NOMO-1 treated with DMSO at 0.1 percent for 48 hours (cell line): ENCODE measurements at regions not wholly inside any gene's neighbourhood (a gene's known extent, or its start where the extent isn't known, plus 50 kb on each side); places are given as distances from the start of the nearest gene placed in this dataset.
A peak's percentile ranks its signal among the peaks of the same experiment; 100 is the strongest.
"Not testable (repeated sequence)": the region's sequence is repeated elsewhere in the genome, so short reads cannot be mapped to it uniquely, and the experiment has no call there.

Experiments used
- DNase-seq: peaks from one replicate; lab custom pipeline; 2025; ENCODE audit not compliant: unreplicated experiment; lab: John Stamatoyannopoulos, UW

DNA sequence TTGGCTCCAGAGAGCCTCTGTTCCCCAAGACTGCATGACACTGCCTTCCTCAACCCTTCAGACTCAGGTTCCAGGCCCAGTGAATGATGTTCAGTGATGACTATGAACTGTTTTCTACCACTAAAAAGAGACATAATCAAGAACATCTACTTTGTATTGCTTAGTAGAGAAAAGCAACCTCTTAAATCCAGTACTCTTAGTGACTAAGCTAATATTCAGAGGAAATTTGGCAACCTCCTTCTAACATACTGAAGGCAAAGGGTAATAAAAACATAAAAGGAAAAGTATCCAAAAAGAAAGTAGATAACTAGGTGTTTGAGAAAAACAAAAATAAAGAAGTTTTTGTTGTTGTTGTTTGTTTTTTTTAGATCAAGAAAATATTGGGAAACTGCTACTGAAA lies 153.3 kb upstream of the RUNX1 start:
- peak; percentile 22 for DNase-seq

DNA sequence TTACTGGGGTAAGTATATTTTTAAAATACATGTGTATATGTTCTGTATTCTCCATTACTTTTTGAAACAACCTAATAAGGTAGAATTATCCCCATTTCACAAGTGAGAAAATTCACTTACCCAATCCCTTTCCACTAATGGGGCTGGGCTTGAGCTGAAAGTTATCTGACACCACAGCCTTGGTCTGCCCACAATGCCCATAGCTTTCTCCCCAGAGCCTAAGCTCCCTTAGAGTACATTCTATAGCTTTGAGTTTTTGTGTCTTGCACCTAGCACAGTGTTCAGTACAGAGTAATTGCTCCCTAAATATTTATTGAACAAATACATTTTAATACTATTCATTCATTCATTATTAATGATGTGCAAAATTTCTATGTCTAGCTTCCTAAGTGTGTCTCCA lies 152.7 kb upstream of the RUNX1 start:
- DNase-seq = no peak

DNA sequence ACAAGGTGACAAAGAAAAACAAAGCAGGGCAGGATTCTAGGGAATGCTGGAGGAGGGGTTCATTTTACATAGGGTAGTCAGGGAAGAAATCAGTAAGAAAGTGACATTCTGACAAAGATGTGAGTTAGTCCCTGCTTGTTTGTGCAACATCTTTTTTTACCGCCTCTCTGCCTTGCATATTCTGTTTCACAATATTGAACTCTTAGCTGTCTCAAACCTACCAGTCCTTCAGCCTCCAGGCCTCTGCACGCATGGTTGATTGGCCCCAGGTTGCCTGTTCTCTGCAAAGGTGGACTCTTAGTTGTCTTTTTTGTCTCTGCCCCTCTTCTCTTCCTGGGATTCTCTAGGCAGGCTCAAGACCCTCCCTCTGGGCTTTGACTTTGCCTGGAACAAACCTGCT lies 152.2 kb upstream of the RUNX1 start:
- peak; percentile 48 for DNase-seq

DNA sequence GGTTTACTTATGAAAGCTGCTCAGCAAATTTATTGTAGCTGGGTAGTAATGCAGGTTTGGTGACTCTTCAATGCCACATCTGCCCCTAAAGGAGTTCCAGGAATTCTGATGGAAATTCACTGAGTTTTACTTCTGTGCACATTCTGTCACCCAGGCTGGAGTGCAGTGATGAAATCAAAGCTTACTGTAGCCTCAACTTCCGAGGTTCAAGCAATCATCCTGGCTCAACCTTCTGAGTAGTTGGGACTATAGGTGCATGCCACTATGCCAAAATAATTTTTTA lies 150.6 kb upstream of the RUNX1 start:
- DNase-seq = no peak

DNA sequence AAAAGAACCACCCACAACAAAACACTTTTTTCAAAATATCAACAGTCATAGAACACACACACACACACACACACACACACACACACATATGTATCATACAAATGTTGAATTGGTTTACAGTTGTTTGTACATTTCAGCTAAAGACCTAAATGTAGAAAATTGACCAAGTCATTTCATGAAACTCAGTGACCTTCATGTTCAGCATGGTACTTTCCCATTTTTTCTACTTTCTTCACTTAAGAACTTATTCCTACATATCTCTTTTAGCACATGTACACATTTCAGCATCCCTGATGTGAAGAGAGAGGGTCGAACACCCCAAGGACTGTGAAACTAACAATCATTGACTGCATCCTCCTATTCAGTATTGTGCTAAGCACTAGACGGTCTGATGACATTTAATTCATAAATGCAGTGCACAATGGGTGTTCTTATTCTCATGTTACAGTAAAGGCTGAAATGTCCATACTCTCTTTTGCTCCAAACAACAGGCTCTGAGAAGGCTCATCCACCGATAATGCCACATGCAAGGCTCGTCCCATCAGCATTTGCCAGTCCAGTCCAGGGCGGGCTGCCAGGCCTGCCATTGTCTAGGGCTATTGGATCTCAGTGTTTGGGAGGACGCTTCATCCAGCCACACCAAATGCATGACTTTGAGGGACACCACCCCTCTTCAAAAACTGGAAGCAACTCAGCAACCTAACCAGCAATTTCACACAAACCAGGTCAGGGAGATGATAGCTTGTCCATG lies 150.1 kb upstream of the RUNX1 start:
- no peak for DNase-seq

DNA sequence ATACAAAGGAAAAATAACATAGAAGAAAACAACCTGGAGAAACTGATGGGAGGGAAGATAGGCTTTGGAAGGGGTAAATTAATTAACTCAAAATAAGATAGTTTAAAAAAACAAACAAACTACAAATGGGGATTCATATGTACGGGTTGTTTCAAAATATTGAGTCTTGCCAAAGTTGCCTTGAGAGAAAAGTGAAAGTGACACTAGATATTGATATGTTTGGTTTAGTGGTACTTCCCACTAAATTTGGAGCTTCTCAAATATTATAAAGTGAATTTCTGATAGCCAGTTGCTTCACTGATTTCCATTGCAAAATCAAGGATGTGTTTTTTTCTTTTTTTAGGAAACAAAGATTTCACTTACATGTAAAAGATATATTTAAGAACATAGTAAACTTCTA lies 149.5 kb upstream of the RUNX1 start:
- no peak for DNase-seq

DNA sequence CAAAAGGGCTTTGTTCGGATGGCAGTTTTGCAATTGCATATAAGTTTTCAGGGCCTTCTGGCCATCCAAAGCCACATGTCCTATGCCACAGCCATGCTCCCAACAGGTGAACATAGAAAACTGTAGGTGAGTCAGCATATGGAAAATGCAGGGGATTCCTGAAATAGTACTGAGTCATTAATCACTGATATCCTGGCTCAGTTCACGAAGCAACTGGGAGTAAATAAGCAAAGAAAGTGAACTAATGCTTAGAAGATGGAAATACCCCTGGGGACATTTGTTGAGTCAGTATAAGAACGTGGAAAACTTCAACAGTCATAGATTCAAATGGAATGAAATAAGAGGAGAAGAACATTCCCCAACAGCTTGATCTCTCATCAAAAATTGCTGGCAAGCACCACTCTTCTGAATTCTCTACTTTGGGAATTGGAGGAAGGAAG lies 148.9 kb upstream of the RUNX1 start:
- DNase-seq = no peak

DNA sequence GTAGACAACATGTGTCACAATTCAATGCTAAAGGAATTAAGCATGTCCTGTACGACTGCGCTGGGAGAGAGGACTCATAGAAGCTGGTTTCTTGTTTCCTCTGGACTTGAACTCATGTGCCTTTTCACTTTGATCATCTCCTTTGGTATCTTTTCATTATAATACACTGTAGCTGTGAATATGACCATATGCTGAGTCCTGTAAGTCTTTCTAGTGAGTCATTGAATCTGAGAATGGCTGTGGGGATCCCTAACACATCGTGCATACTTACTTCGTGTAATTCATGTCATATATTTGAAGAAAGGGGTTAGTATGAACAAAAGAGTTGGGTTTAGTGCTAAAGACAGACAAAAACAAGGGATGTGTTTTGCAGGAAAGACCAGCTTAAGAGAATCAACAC lies 148.1 kb upstream of the RUNX1 start:
- DNase-seq = no peak

DNA sequence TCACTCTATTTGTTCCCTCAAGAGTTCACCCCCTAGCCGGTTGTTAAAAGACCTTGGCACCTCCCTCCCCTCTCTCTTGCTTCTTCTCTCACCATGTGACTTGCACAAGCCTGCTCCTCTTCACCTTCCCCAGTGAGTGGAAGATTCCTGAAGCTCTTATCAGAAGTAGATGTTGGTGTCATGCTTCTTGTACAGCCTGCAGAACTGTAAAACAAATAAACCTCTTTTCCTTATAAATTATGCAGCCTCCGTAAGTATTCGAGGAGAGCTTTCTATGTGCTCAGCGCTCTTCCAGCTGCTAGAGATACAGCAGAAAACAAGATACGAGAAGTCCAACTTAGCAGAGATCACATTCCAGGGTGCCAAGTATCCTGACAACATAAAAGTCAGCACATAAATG lies 147.0 kb upstream of the RUNX1 start:
- DNase-seq = no peak

DNA sequence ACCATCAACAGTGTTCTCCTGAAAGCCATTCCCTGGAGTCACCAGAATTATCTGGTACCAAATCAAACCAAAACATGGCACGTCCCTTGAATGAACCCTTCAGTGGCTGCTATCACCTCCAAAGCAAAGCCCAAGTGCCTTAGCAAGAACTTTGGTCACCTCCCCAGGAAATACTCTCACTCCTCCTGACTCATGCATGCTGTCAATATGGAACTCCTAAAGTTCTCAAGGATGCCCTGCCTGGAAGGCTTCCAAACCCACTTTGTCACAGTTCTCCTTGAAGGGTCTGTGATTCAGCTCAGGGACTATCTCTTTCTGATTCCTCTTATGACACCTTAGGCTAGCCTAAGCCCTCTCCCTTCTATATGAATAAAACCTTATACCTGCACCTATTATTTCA lies 146.1 kb upstream of the RUNX1 start:
- DNase-seq = no peak

DNA sequence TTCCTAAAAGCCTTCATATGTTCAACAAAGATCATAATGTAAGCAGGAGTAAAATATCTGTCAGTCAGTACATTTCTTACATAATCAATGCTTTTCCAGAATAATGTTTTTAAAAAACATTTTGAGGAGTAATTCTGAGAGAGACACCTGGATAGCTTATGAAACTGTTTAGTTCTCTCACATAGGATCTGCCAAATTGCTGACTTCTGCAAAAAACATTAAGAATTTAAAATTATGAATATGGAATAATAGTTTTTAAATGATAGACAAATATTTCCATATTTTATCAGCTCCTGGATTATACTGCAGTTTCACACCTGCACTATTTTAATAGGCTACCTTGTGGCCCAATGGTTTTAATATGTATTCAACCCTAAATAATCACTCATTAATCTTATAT lies 142.7 kb upstream of the RUNX1 start:
- DNase-seq = no peak

DNA sequence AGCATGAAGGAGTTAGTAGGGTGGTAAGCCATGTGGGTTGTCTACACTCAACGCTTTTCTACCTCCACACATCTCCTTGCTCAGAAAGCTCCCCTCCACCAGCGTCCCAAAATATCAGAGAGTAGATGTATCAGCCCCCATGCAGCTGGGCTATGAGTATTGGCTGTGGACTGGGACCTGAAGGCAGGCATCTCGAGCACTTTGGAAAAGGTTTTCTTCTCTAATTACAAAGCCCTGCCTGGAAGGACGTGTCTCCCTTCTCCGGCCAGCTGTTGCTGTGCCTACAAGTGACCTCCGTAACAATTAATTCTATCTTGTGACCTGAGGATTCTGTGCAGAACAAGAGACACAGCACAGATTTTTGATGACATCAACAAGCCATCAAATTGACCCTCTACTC lies 142.0 kb upstream of the RUNX1 start:
- DNase-seq = no peak

DNA sequence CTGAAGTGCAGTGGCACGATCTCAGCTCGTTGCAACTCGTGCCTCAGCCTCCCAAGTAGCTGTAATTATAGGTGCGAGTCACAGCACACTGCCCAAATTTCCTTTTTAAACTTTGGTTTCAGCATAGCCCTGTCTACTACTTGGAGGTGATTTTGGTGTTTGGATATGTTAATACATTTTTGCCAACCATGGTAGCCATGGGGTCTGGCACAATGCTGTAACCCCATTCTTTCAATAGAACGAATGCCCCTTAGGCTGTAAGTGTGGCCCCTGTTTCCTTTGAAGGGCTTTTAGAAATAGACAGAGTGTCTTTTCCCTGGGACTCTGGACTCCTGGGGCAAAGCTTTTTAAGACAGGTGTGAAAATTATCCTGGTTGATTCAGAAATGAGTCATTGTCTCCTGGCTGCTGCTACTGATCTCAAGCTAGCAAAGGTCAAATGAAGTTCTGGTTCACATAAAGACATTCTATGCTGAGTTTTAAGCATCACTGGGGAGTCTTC lies 141.1 kb upstream of the RUNX1 start:
- DNase-seq = no peak

DNA sequence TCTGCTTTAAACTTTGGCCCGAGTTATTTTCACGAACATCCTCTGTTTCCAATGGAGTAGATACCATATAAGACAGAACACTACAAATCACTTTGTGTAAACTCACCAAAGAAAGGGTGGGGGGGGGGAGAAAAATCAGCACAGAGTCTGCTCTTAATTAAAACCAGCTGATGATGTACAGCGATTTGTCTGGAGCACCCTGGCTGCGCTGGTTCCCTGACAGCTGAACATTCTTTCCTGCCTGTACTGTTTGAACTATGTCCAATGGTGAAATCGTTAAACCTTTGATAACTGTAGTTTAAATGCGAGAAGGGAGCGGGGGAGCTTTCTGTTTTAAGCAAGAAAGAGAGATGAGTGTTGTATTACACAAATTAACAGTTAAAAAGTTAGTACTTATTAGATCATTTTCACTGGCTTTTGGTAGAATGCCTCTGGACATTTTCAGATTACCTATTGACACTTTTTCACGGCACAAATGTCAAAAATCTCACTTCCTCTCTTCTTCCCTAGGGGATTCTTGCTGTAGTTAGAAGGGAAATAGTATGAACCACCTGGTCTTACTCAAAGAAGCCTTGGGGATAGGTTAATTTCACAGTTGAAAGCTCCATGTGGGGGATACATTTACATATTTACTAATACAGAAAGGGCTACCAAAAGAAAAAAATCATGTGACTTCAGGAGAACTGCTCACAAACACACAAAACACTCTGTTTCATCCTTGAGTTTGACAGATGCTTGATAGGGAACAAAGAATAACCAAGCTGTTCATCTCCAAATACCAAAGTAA lies 140.2 kb upstream of the RUNX1 start:
- DNase-seq = no peak

DNA sequence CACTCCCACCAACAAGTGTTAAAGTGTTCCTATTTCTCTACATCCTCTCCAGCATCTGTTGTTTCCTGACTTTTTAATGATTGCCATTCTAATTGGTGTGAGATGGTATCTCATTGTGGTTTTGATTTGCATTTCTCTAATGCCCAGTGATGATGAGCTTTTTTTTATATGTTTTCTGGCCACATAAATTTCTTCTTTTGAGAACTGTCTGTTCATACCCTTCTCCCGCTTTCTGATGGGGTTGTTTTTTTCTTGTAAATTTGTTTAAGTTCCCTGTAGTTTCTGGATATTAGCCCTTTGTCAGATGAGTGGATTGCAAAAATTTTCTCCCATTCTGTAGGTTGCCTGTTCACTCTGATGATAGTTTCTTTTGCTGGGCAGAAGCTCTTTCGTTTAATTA lies 134.3 kb upstream of the RUNX1 start:
- DNase-seq = not testable (repeated sequence)

DNA sequence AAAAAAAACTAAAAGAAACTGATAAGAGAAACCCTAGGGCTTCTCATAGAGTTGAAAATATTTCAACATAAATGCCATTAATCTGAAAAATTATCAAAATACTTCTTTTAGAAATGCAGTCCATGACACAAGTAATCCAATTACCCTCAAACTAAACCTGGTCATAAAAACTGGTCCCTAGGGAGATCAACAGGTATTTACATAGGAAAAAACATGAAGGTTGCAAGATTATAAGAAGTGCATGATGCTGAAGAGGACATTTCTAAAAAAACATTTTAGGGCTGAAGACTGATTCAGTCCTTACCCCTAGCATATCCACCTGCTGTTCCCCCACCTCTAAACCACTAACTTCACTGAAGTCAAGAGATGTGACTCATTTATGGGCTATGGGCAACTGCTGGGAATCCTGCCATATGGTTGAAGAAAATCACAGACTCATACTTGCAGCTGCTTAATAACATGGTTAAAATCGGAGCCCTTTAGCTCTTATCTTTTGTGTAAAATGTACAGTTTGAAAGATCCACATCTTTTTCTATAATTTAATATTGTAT lies 131.0 kb upstream of the RUNX1 start:
- DNase-seq = no peak

DNA sequence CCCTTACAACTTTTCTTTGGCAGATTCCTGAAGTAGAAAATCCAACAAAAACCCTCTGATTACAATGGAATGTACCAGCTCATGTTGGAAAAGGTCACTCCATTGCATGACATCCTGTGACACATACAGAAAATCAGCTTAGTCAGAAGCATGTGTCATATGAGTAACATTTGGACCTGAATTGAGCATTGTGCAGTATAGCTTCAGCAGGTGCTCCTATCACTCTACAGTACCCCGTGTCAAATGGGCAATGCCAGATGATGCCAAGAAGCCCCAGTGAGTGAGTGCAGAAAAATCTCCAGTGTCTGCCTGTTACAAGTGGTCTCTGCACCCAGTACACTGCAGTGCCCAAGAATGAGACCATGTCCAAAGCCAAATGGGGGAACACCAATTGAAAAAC lies 129.7 kb upstream of the RUNX1 start:
- DNase-seq = no peak

DNA sequence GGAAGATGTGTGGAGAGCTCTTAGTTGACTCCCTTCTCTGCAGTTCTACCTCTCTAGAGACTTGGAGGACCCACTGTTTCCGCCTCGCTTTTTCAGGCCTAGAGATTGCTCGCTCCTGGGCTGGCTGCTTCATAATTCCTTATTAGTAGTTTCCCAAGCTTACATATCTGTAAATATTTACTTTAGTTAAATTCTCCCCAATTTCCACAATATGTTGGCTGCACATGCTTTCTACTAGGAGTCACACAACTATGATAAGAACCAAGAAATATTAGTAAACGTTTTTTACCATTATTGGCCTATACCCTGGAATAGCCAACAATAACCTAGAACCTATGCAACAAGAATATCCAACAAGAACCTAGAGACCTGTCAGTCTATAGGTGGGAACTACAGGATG lies 129.0 kb upstream of the RUNX1 start:
- no peak for DNase-seq

DNA sequence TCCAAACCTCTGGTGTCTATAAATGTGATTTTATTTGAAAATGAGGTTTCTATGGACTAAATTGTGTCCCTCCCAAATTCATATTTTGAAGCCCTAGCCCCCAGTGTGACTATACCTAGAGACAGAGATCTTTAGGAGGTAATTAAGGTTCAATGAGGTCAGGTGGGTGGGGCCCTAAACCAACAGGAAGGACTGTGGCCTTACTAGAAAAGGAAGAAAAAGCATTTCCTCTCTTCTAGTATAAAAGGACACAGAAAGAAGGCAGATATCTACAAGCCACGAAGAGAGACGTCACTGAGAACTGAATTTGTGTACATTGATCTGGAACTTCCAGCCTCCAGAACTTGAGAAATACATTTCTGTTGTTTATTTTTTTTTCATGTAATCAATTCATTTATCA lies 123.1 kb upstream of the RUNX1 start:
- DNase-seq = peak; percentile 18

DNA sequence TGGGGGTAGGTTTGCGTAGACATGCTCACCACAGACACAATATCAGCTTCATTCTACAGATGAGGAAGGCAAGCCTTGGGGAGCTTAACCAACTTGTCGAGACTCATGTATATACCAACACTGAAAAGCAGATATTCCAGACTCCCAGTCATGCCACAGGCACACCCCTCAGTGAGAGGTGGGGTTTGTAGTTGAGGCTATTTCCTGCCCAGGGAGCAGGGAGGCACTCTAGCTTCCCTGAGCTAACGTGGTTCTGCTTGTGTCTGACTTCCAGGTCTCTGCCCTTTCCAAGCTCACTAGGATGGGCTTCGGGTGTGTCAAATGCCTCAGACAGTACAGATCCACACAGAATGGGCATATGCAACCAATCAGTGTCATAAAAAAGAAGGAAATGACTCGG lies 122.3 kb upstream of the RUNX1 start:
- DNase-seq = no peak

DNA sequence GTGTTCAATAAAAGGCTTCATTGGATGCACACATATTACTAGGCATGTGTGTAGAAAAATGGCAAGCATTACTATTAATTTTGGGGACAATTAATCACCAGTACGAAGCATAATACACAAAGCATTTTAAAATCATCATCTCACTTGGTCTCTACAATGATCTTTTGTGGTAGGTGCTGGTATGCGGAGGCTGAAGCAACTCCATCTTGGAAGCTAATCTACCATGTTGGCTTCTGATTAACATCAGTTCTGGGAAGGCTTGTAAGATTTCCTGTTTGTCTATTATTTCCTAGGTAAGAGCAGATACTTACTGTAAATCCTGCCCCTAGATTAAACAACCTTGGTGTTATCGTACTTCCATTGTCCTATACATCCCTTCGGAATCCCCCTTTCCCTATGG lies 121.7 kb upstream of the RUNX1 start:
- DNase-seq = no peak

DNA sequence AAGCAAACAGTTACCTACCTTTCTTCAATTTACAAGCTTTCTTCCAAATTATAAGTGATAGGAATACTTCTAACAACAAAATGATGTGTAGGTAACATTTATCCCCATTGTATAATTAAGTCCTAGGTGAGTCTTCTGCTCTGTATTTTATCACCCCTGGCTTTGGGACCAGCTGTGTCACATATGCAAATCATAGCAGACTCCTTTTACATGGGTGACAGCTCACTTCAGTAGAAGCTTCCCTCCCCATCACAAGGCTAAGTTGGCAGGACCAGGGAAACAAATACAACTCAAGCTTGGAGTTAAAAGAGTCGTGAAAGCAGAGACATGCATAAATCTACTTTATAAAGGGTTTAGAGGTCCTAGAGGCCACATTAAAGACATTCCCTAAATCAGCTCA lies 121.1 kb upstream of the RUNX1 start:
- no peak for DNase-seq
